ENCODE measurements at regions not wholly inside any gene's neighbourhood (a gene's known extent, or its start where the extent isn't known, plus 50 kb on each side); places are given as distances from the start of the nearest gene placed in this dataset.

DNA sequence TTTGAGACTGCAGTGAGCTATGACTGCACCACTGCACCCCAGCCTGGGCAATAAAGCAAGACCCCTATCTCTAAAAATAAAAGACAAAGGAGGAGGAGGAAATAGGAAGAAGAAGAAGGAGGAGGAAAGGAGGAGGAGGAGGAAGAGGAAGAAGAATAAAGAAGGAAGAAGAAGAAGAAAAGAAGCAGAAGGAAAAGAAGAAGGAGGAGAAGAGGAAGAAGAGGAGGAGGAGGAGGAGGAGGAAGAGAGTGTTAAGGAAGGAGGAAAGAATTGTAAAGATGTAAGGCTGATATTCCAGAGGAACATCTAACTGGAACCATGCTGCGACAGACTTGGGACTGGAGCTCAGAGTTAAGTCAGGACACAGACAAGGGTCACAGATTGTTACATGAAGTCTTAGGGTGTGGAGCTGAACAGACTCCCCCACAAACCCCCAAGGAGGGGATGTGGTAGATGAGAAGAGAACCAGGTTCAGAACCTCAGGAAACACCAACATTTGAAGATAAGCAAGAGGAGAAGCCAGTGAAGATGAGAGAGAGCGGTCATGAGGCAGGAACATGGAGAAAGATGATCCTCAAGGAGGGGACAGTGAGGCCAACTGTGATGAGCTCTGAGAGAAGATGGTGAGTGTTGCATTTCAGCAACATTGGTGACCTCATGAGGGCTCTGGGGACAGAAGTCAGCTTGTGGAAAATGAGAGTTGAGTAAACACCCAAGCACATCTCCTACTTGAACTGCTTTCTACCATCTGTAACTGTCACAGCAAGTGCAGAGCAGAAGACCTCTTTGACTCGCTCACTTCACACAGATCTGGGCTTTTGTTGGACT lies 118.2 kb downstream of the CD164 start:
- ChIA-PET CTCF (no interaction called here), POLR2A (ENCODE audit: unreplicated experiment) (no interaction called here)
- intact Hi-C loops (cut with micrococcal nuclease; ENCODE audit: unreplicated experiment), result no loop called here
- no TSS peak for BruUV-seq (replicated peaks)
- no peaks in the 10 kb centered on the region for H3K79me2 ChIP-seq (ENCODE audit: low read depth)
- H2AFZ ChIP-seq, result no peak overlapping the region
- no peak for TF ChIP-seq EZH2 (IDR thresholded peaks at IDR 0.05; ENCODE audit: low read depth)
- TF ChIP-seq, protein P1, sequence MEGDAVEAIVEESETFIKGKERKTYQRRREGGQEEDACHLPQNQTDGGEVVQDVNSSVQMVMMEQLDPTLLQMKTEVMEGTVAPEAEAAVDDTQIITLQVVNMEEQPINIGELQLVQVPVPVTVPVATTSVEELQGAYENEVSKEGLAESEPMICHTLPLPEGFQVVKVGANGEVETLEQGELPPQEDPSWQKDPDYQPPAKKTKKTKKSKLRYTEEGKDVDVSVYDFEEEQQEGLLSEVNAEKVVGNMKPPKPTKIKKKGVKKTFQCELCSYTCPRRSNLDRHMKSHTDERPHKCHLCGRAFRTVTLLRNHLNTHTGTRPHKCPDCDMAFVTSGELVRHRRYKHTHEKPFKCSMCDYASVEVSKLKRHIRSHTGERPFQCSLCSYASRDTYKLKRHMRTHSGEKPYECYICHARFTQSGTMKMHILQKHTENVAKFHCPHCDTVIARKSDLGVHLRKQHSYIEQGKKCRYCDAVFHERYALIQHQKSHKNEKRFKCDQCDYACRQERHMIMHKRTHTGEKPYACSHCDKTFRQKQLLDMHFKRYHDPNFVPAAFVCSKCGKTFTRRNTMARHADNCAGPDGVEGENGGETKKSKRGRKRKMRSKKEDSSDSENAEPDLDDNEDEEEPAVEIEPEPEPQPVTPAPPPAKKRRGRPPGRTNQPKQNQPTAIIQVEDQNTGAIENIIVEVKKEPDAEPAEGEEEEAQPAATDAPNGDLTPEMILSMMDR (conservative IDR thresholded peaks at IDR 0.05), result no peak
- no peak overlapping the region for H3K27ac ChIP-seq
- no peaks in the 10 kb centered on the region; the same call in 1 of the 2 replicates for H3F3A ChIP-seq (ENCODE audit: insufficient read depth, low read depth)
- DNase-seq, result no peak
- no peak overlapping the region for H3K4me3 ChIP-seq
- no peaks in the 10 kb centered on the region for H4K20me1 ChIP-seq (ENCODE audit: insufficient read depth)
- H3K27me3 ChIP-seq (ENCODE audit: insufficient read depth, low read depth), result no peaks in the 10 kb centered on the region
- 0 out of 2 replicates have a peak, but pooled peaks cover 5% of the 10 kb centered on the region for H3K9me3 ChIP-seq (ENCODE audit: insufficient read depth, low read depth)
- no peaks in the 10 kb centered on the region for H3K4me1 ChIP-seq (replicated peaks; ENCODE audit: insufficient read depth)
- H3K9me2 ChIP-seq (ENCODE audit: insufficient read depth), result no peaks in the 10 kb centered on the region
- no peaks in the 10 kb centered on the region for H3K36me3 ChIP-seq (ENCODE audit: low read depth)
- H3K4me2 ChIP-seq, result no peak overlapping the region

DNA sequence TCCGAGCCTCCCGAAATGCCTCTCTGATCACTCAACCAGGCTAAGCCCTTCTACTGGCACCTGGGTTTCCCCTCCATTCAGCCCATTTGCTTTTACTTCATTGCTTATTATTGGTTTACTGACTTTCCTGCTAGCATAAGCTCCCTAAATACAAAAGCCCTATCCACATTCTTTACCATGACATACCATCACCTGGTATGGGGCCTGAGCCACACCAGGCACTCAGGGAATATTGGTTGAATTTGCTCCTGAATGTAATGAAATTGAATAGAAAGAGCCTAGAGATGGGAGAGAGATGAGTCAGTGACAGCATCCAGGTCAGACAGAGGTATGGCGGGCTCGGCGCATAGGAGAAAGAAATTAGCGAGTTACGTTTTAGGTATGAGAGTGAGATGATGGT lies 120.0 kb downstream of the CD164 start:
- intact Hi-C loops (cut with micrococcal nuclease; ENCODE audit: unreplicated experiment), result no loop called here
- ChIA-PET CTCF (no interaction called here), POLR2A (ENCODE audit: unreplicated experiment) (no interaction called here)
- BruUV-seq (replicated peaks), result no TSS peak
- Histone ChIP-seq H3K27me3 (ENCODE audit: insufficient read depth, low read depth) (no peaks in the 10 kb centered on the region), H3K27ac (no peak overlapping the region), H3K36me3 (ENCODE audit: low read depth) (no peaks in the 10 kb centered on the region), H3K4me1 (replicated peaks; ENCODE audit: insufficient read depth) (no peaks in the 10 kb centered on the region), H2AFZ (no peak overlapping the region), H3K4me3 (no peak overlapping the region), H3K9me3 (ENCODE audit: insufficient read depth, low read depth) (0 out of 2 replicates have a peak, but pooled peaks cover 5% of the 10 kb centered on the region), H4K20me1 (ENCODE audit: insufficient read depth) (no peaks in the 10 kb centered on the region), H3K4me2 (no peak overlapping the region), H3K79me2 (ENCODE audit: low read depth) (no peaks in the 10 kb centered on the region), H3K9me2 (ENCODE audit: insufficient read depth) (no peaks in the 10 kb centered on the region), H3F3A (ENCODE audit: insufficient read depth, low read depth) (no peaks in the 10 kb centered on the region; the same call in 1 of the 2 replicates)
- TF ChIP-seq EZH2 (IDR thresholded peaks at IDR 0.05; ENCODE audit: low read depth), result no peak
- TF ChIP-seq, protein P1 (conservative IDR thresholded peaks at IDR 0.05), result no peak
- DNase-seq, result no peak

DNA sequence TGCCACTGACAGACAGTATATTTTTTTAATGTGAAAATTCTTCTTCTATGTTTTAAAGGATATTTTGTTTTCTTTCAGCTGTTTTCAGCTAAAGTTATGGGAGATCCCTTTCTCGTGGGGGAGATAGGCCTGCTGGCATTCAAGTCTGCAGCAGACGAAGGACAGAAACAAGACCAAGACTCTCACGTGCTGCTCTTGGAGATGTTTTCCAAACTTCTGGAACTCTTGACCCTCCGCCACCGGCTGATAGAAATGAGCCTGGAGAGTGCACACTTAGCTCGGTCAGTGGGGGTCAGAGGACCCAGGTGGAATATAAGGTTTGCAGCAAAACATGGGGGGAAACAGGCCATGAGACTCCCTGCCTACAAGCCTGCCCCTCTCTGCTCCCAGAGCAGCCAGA lies 120.5 kb downstream of the CD164 start:
- Histone ChIP-seq H3K4me3 (no peak overlapping the region), H3K4me2 (no peak overlapping the region), H3K27ac (no peak overlapping the region), H3K9me2 (ENCODE audit: insufficient read depth) (no peaks in the 10 kb centered on the region), H3K4me1 (replicated peaks; ENCODE audit: insufficient read depth) (no peaks in the 10 kb centered on the region), H2AFZ (no peak overlapping the region), H3K9me3 (ENCODE audit: insufficient read depth, low read depth) (0 out of 2 replicates have a peak, but pooled peaks cover 5% of the 10 kb centered on the region), H4K20me1 (ENCODE audit: insufficient read depth) (no peaks in the 10 kb centered on the region), H3F3A (ENCODE audit: insufficient read depth, low read depth) (no peaks in the 10 kb centered on the region; the same call in 1 of the 2 replicates), H3K79me2 (ENCODE audit: low read depth) (no peaks in the 10 kb centered on the region), H3K27me3 (ENCODE audit: insufficient read depth, low read depth) (no peaks in the 10 kb centered on the region), H3K36me3 (ENCODE audit: low read depth) (no peaks in the 10 kb centered on the region)
- intact Hi-C loops (cut with micrococcal nuclease; ENCODE audit: unreplicated experiment), result no loop called here
- DNase-seq, result no peak
- no peak for TF ChIP-seq EZH2 (IDR thresholded peaks at IDR 0.05; ENCODE audit: low read depth)
- TF ChIP-seq, protein P1 (conservative IDR thresholded peaks at IDR 0.05), result no peak
- ChIA-PET CTCF (no interaction called here), POLR2A (ENCODE audit: unreplicated experiment) (no interaction called here)
- no TSS peak for BruUV-seq (replicated peaks)

Measured in PC-9 (cell line).